Keratinocyte (primary cell): ENCODE measurements at regions not wholly inside any gene's neighbourhood (a gene's known extent, or its start where the extent isn't known, plus 50 kb on each side); places are given as distances from the start of the nearest gene placed in this dataset.

Experiments
- CTCF ChIP-seq, 3 experiments: IDR thresholded peaks in 1 of 3; conservative IDR thresholded peaks in 1 of 3; optimal IDR thresholded peaks in 1 of 3; 2 replicates in 2 of 3; 3 replicates in 1 of 3; pipeline versions ENCODE3 to v1.5.1; 2011; ENCODE audit warnings: low read length in 3 of 3, mild to moderate bottlenecking in 3 of 3, moderate library complexity in 2 of 3, control low read depth in 1 of 3, inconsistent platforms in 1 of 3; ENCODE audit not compliant: insufficient read depth in 2 of 3; ENCODE audit errors: extremely low read depth in 1 of 3
- EZH2 ChIP-seq: IDR thresholded peaks from one replicate; pipeline ENCODE4 v1.6.1; 2012; ENCODE audit warnings: inconsistent platforms, mild to moderate bottlenecking, low read length, moderate library complexity

DNA sequence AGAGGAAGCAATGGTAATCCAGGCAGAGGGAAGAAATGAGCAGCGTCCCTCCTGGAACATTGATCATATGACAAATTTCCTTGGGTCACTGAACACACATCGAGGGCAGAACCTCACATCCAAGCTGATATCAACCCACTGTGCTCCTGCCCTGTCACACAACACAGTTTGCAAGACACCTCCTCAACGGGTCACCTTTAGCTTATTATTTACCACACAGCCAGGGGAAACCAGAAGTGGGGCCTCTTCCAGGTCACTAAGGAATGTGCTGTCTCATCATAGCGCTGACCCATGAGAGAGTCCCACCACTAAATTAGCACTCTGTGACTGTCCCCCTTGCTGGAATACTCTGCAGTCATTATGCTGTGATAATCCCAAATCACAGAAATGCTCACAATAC lies 69.7 kb upstream of the PPP1R3C start:
- TF ChIP-seq CTCF (optimal IDR thresholded peaks at IDR 0.05 in 1 of 3, IDR thresholded peaks at IDR 0.05 in 1 of 3, conservative IDR thresholded peaks at IDR 0.05 in 1 of 3; ENCODE audit: extremely low read depth in 1 of 3, insufficient read depth in 2 of 3, low read length in 3 of 3): no peak
- TF ChIP-seq EZH2: no peak
